SK-N-SH (cell line): ENCODE measurements at regions not wholly inside any gene's neighbourhood (a gene's known extent, or its start where the extent isn't known, plus 50 kb on each side); places are given as distances from the start of the nearest gene placed in this dataset.

Source experiments
- CTCF ChIA-PET: fragments of 300-600, 350-600 bp; formaldehyde crosslinking; extraction: SDS; loops from one replicate; lab custom pipeline; 2021; lab: Yijun Ruan, JAX
- POLR2A ChIA-PET: fragments of 350-600 bp; sonication (Branson Sonifier 250); formaldehyde crosslinking; extraction: SDS; loops from one replicate; lab custom pipeline; 2020; ENCODE audit warnings: antibody characterized with exemption, inconsistent platforms; lab: Yijun Ruan, JAX
- DNase-seq: peaks from one replicate; pipeline ENCODE4 v3.0.0; 2012
- H2AFZ ChIP-seq: fragments of 200-600 bp; sonication (generic); 2 replicates; pipeline ENCODE4 v1.8.1; 2016; ENCODE audit warnings: antibody characterized with exemption, mild to moderate bottlenecking, low read depth
- H3F3A ChIP-seq: fragments of 200-600 bp; sonication (generic); replicated peaks from 2 replicates; pipeline ENCODE3; 2016; ENCODE audit warnings: antibody characterized with exemption, mild to moderate bottlenecking; ENCODE audit not compliant: insufficient read depth
- H3K27ac ChIP-seq, 2 experiments: fragments of 200-500 bp in 1 of 2; fragments of 200-600 bp in 1 of 2; sonication (Bioruptor generic) in 1 of 2; sonication (generic), shearing (Covaris generic) in 1 of 2; 2 replicates each; pipeline versions ENCODE4 v1.5.1 to v1.6.1; 2014 to 2016; ENCODE audit warnings: low read depth in 2 of 2, inconsistent platforms in 1 of 2, low read length in 1 of 2, mild to moderate bottlenecking in 1 of 2, mixed read lengths in 1 of 2
- H3K27me3 ChIP-seq: fragments of 200-600 bp; sonication (generic), shearing (Covaris generic); 2 replicates; pipeline ENCODE4 v1.6.1; 2016; ENCODE audit warnings: mixed run types; ENCODE audit not compliant: insufficient read depth
- H3K36me3 ChIP-seq, 2 experiments: fragments of 200-500 bp in 1 of 2; fragments of 200-600 bp in 1 of 2; sonication (Bioruptor generic) in 1 of 2; sonication (generic) in 1 of 2; replicated peaks in 1 of 2; 2 replicates each; pipeline versions ENCODE3 to v1.5.1; 2014 to 2016; ENCODE audit warnings: low read length in 1 of 2, mild to moderate bottlenecking in 1 of 2; ENCODE audit not compliant: insufficient read depth in 2 of 2, control insufficient read depth in 1 of 2
- H3K4me1 ChIP-seq, 2 experiments: fragments of 200-500 bp in 1 of 2; fragments of 200-600 bp in 1 of 2; sonication (Bioruptor generic) in 1 of 2; sonication (generic), shearing (Covaris generic) in 1 of 2; 2 replicates each; pipeline versions ENCODE4 v1.5.1 to v1.6.1; 2014 to 2016; ENCODE audit warnings: low read depth in 1 of 2, low read length in 1 of 2, mixed run types in 1 of 2; ENCODE audit not compliant: insufficient read depth in 2 of 2, control insufficient read depth in 1 of 2
- H3K4me2 ChIP-seq: fragments of 200-600 bp; sonication (generic), shearing (Covaris generic); 2 replicates; pipeline ENCODE4 v1.6.1; 2017; ENCODE audit warnings: mixed run types
- H3K4me3 ChIP-seq, 2 experiments: fragments of 200-500 bp in 1 of 2; fragments of 200-600 bp in 1 of 2; sonication (Bioruptor generic) in 1 of 2; sonication (generic), shearing (Covaris generic) in 1 of 2; 2 replicates each; pipeline versions ENCODE4 v1.5.1 to v1.8.1; 2014 to 2016; ENCODE audit warnings: low read depth in 2 of 2, inconsistent platforms in 1 of 2, low read length in 1 of 2, mild to moderate bottlenecking in 1 of 2, mixed read lengths in 1 of 2, moderate library complexity in 1 of 2
- H3K79me2 ChIP-seq: fragments of 200-600 bp; sonication (generic); 2 replicates; pipeline ENCODE4 v1.8.1; 2017; ENCODE audit warnings: mild to moderate bottlenecking; ENCODE audit not compliant: insufficient read depth
- H3K9ac ChIP-seq: fragments of 200-600 bp; sonication (generic); 2 replicates; pipeline ENCODE4 v1.6.1; 2017; ENCODE audit warnings: mixed run types
- H3K9me2 ChIP-seq: fragments of 200-600 bp; sonication (generic); 2 replicates; pipeline ENCODE4 v1.6.1; 2017; ENCODE audit warnings: mixed run types
- H3K9me3 ChIP-seq: fragments of 200-600 bp; sonication (generic); 2 replicates; pipeline ENCODE4 v1.6.1; 2017; ENCODE audit warnings: mixed run types, mild to moderate bottlenecking, moderate library complexity
- H4K20me1 ChIP-seq: fragments of 200-600 bp; sonication (generic); 2 replicates; pipeline ENCODE4 v1.6.1; 2017; ENCODE audit warnings: mild to moderate bottlenecking, mixed run types; ENCODE audit not compliant: insufficient read depth
- ELF1 ChIP-seq: IDR thresholded peaks from 2 replicates; pipeline ENCODE4 v1.4.0; 2012
- FOSL2 ChIP-seq: IDR thresholded peaks from 2 replicates; pipeline ENCODE4 v1.4.0; 2012; ENCODE audit warnings: low read depth, mild to moderate bottlenecking, moderate library complexity, borderline replicate concordance
- FOXJ3 ChIP-seq: sonication (generic); formaldehyde crosslinking; IDR thresholded peaks from 2 replicates; pipeline ENCODE4 v1.5.1; 2020; ENCODE audit warnings: mild to moderate bottlenecking, missing genetic modification reagents
- GABPA ChIP-seq: IDR thresholded peaks from 2 replicates; pipeline ENCODE4 v1.4.0; 2012; ENCODE audit warnings: low read depth, mild to moderate bottlenecking
- JUND ChIP-seq: IDR thresholded peaks from 2 replicates; pipeline ENCODE4 v1.4.0; 2012
- MEF2A ChIP-seq: IDR thresholded peaks from 2 replicates; pipeline ENCODE4 v1.4.0; 2012; ENCODE audit warnings: low read depth, borderline replicate concordance
- MXI1 ChIP-seq: IDR thresholded peaks from 2 replicates; pipeline ENCODE4 v1.6.1; 2012; ENCODE audit warnings: mild to moderate bottlenecking, low read depth, low read length, improper control_type of control experiment
- POLR2AphosphoS5 ChIP-seq: IDR thresholded peaks from 2 replicates; pipeline ENCODE4 v1.6.1; 2012; ENCODE audit warnings: low read depth, low read length
- RCOR1 ChIP-seq: fragments of 150-350 bp; IDR thresholded peaks from 2 replicates; pipeline ENCODE4 v1.6.1; 2017; ENCODE audit warnings: antibody characterized with exemption, low read length
- SIN3A ChIP-seq: IDR thresholded peaks from 2 replicates; pipeline ENCODE4 v1.6.1; 2012; ENCODE audit warnings: low read depth, mild to moderate bottlenecking, low read length, moderate library complexity, borderline replicate concordance
- SMC3 ChIP-seq: IDR thresholded peaks from 2 replicates; pipeline ENCODE4 v1.6.1; 2012; ENCODE audit warnings: low read depth, low read length, improper control_type of control experiment
- USF2 ChIP-seq: fragments of 150-350 bp; IDR thresholded peaks from 2 replicates; pipeline ENCODE4 v1.6.1; 2017; ENCODE audit warnings: antibody characterized with exemption, low read length, low read depth, borderline replicate concordance
- ZBTB33 ChIP-seq: IDR thresholded peaks from 2 replicates; pipeline ENCODE4 v1.4.0; 2012; ENCODE audit warnings: low read depth, borderline replicate concordance
- WGBS: methylation state at CpG from one replicate; pipeline ENCODE4 v1.1.6; 2017; ENCODE audit warnings: low lambda C conversion rate; 5-methylcytosine and 5-hydroxymethylcytosine counted together

GRCh38 chr13:81760316-81760715 lies 1419.4 kb upstream of the SPRY2 start:
- WGBS, result 9% methylated on average over 2 of the region's 2 CpGs
- POLR2A ChIA-PET, result no interaction called here

GRCh38 chr13:81757348-81757970 lies 1416.5 kb upstream of the SPRY2 start:
- no peak overlapping the region for H2AFZ ChIP-seq
- TF ChIP-seq GABPA (no peak), ZBTB33 (no peak), USF2 (no peak), FOSL2 (no peak), POLR2AphosphoS5 (no peak), JUND (no peak), MXI1 (no peak), SMC3 (no peak), SIN3A (no peak), RCOR1 (no peak)
- no peaks in the 10 kb centered on the region for H3K27me3 ChIP-seq
- no peaks in the 10 kb centered on the region for H3F3A ChIP-seq
- no peak overlapping the region for H3K4me3 ChIP-seq
- no peak overlapping the region for H3K27ac ChIP-seq
- ChIA-PET CTCF (no interaction called here), POLR2A (no interaction called here)
- H3K4me1 ChIP-seq, result no peaks in the 10 kb centered on the region
- H3K36me3 ChIP-seq, result no peaks in the 10 kb centered on the region
- DNase-seq, result no peak
- no peaks in the 10 kb centered on the region for H3K9me2 ChIP-seq
- no peaks in the 10 kb centered on the region for H3K79me2 ChIP-seq
- no peak overlapping the region for H3K9ac ChIP-seq
- H4K20me1 ChIP-seq, result no peaks in the 10 kb centered on the region
- no peak overlapping the region for H3K4me2 ChIP-seq
- H3K9me3 ChIP-seq, result no peaks in the 10 kb centered on the region; the same call in 1 of the 2 replicates

More at GRCh38 chr13:81760316-81760715, 1419.4 kb upstream of the SPRY2 start:
- Histone ChIP-seq H3K4me1 (no peaks in the 10 kb centered on the region), H3K9me3 (peaks cover 5% of the 10 kb centered on the region; the same call in 1 of the 2 replicates), H2AFZ (no peak overlapping the region), H3K27ac (no peak overlapping the region), H3K4me3 (no peak overlapping the region), H4K20me1 (no peaks in the 10 kb centered on the region), H3F3A (no peaks in the 10 kb centered on the region), H3K9ac (no peak overlapping the region), H3K4me2 (no peak overlapping the region), H3K36me3 (no peaks in the 10 kb centered on the region), H3K9me2 (no peaks in the 10 kb centered on the region), H3K79me2 (no peaks in the 10 kb centered on the region), H3K27me3 (no peaks in the 10 kb centered on the region)
- TF ChIP-seq GABPA (no peak), FOXJ3 (CRISPR knock-in tag) (no peak), ELF1 (no peak), MEF2A (no peak)
- no peak for DNase-seq
- CTCF ChIA-PET, result no interaction called here
